ENCODE measurements at regions not wholly inside any gene's neighbourhood (a gene's known extent, or its start where the extent isn't known, plus 50 kb on each side); places are given as distances from the start of the nearest gene placed in this dataset.
A peak's percentile ranks its signal among the peaks of the same experiment; 100 is the strongest.

- Histone ChIP-seq H3K4me1 (no peaks in the 10 kb centered on the region), H3K36me3 (no peaks in the 10 kb centered on the region), H3K27ac (no peak overlapping the region), H3K4me3 (no peak overlapping the region), H3K27me3 (no peaks in the 10 kb centered on the region), H3K9me3 (no peaks in the 10 kb centered on the region)
- no peak for DNase-seq (ENCODE audit: low spot score)
- no peak for TF ChIP-seq CTCF (IDR thresholded peaks at IDR 0.05)
Observed at GRCh38 chr22:48142388-48142787, 1379.9 kb downstream of the TBC1D22A start.

- Histone ChIP-seq H3K4me3 (no peak overlapping the region), H3K27ac (no peak overlapping the region), H3K4me1 (no peaks in the 10 kb centered on the region), H3K9me3 (no peaks in the 10 kb centered on the region), H3K36me3 (no peaks in the 10 kb centered on the region), H3K27me3 (no peaks in the 10 kb centered on the region)
- DNase-seq (ENCODE audit: low spot score) = peak; percentile 11
- no peak for TF ChIP-seq CTCF (IDR thresholded peaks at IDR 0.05)
Observed at GRCh38 chr22:48141301-48141700, 1378.9 kb downstream of the TBC1D22A start.

- H3K4me3 ChIP-seq = no peak overlapping the region
- H3K9me3 ChIP-seq = no peaks in the 10 kb centered on the region
- peak; percentile 30 for DNase-seq (ENCODE audit: low spot score)
- H3K27me3 ChIP-seq = no peaks in the 10 kb centered on the region
- H3K36me3 ChIP-seq = no peaks in the 10 kb centered on the region
- no peak overlapping the region for H3K27ac ChIP-seq
- H3K4me1 ChIP-seq = no peaks in the 10 kb centered on the region
- no peak for TF ChIP-seq CTCF (IDR thresholded peaks at IDR 0.05)
Observed at GRCh38 chr22:48140261-48140813, 1377.9 kb downstream of the TBC1D22A start.

GRCh38 chr22:48139776-48140175 lies 1377.3 kb downstream of the TBC1D22A start:
- no peaks in the 10 kb centered on the region for H3K36me3 ChIP-seq

GRCh38 chr22:48138855-48139254 lies 1376.4 kb downstream of the TBC1D22A start:
- DNase-seq (ENCODE audit: low spot score) = peak; percentile 48
- Histone ChIP-seq H3K9me3 (peaks cover 0 to 5% of the 10 kb centered on the region in 2 donors), H3K27ac (no peak overlapping the region), H3K36me3 (no peaks in the 10 kb centered on the region), H3K4me3 (no peak overlapping the region), H3K27me3 (no peaks in the 10 kb centered on the region), H3K4me1 (no peaks in the 10 kb centered on the region)
- no peak for TF ChIP-seq CTCF (IDR thresholded peaks at IDR 0.05)

More at GRCh38 chr22:48139776-48140175, 1377.3 kb downstream of the TBC1D22A start:
- Histone ChIP-seq H3K27me3 (no peaks in the 10 kb centered on the region), H3K4me1 (no peaks in the 10 kb centered on the region), H3K4me3 (no peak overlapping the region), H3K27ac (no peak overlapping the region), H3K9me3 (no peaks in the 10 kb centered on the region)
- peak; percentile 28 for DNase-seq (ENCODE audit: low spot score)
- TF ChIP-seq CTCF (IDR thresholded peaks at IDR 0.05) = no peak

GRCh38 chr22:48138427-48138826 lies 1376.0 kb downstream of the TBC1D22A start:
- H3K27me3 ChIP-seq = no peaks in the 10 kb centered on the region
- TF ChIP-seq CTCF (IDR thresholded peaks at IDR 0.05) = no peak
- no peaks in the 10 kb centered on the region for H3K4me1 ChIP-seq
- no peak overlapping the region for H3K4me3 ChIP-seq
- H3K36me3 ChIP-seq = no peaks in the 10 kb centered on the region
- H3K27ac ChIP-seq = no peak overlapping the region
- H3K9me3 ChIP-seq = peaks cover 0 to 8% of the 10 kb centered on the region in 2 donors
- no peak for DNase-seq (ENCODE audit: low spot score)

Data from right atrium auricular region (tissue), 2 donors.